ENCODE measurements at regions not wholly inside any gene's neighbourhood (a gene's known extent, or its start where the extent isn't known, plus 50 kb on each side); places are given as distances from the start of the nearest gene placed in this dataset.

GRCh38 chr4:125043486-125043885 is 271.3 kb upstream of the FAT4 start:
- H3K36me3 ChIP-seq (ENCODE audit: low read depth), result no peaks in the 10 kb centered on the region; the same call in 1 of the 2 replicates
- no peak for ATAC-seq (ENCODE audit: low read depth)
- no peak for DNase-seq (ENCODE audit: low spot score)
- no peak overlapping the region for H3K27ac ChIP-seq (ENCODE audit: poor library complexity, severe bottlenecking)
- peaks cover 16% of the 10 kb centered on the region for H3K4me1 ChIP-seq (ENCODE audit: insufficient read depth, poor library complexity, severe bottlenecking)
- no peak for TF ChIP-seq CTCF (IDR thresholded peaks at IDR 0.05; ENCODE audit: poor library complexity, severe bottlenecking)
- H3K9me3 ChIP-seq (ENCODE audit: severe bottlenecking), result no peaks in the 10 kb centered on the region
- H3K4me3 ChIP-seq (ENCODE audit: severe bottlenecking), result no peak overlapping the region
- no peaks in the 10 kb centered on the region for H3K27me3 ChIP-seq (ENCODE audit: insufficient read depth, poor library complexity, severe bottlenecking)

DNA sequence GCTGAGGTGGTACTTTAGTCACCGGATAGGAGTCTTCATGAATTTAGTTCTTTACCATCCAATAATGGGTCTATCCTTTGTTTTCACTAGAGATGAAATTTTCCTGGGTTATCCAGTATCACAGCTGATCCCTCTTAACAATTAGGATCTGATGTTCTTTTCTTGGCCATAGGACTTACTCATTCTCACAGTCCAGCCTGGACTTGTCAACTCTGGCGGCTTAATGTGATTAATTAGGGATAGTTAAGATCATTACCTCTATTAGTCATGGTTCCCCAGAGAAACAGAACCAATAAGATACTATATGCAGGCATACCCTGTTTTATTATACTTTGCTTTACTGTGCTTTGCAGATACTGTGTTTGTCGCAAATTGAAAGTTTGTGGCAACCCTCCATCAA is 272.7 kb upstream of the FAT4 start:
- Histone ChIP-seq H3K27me3 (ENCODE audit: insufficient read depth, poor library complexity, severe bottlenecking) (no peaks in the 10 kb centered on the region), H3K27ac (ENCODE audit: poor library complexity, severe bottlenecking) (peak overlapping the region; percentile 55), H3K9me3 (ENCODE audit: severe bottlenecking) (no peaks in the 10 kb centered on the region), H3K36me3 (ENCODE audit: low read depth) (no peaks in the 10 kb centered on the region; the same call in 1 of the 2 replicates), H3K4me3 (ENCODE audit: severe bottlenecking) (no peak overlapping the region), H3K4me1 (ENCODE audit: insufficient read depth, poor library complexity, severe bottlenecking) (peaks cover 16% of the 10 kb centered on the region)
- no peak for TF ChIP-seq CTCF (IDR thresholded peaks at IDR 0.05; ENCODE audit: poor library complexity, severe bottlenecking)
- no peak for DNase-seq (ENCODE audit: low spot score)
- peak; percentile 67 for ATAC-seq (ENCODE audit: low read depth)

DNA sequence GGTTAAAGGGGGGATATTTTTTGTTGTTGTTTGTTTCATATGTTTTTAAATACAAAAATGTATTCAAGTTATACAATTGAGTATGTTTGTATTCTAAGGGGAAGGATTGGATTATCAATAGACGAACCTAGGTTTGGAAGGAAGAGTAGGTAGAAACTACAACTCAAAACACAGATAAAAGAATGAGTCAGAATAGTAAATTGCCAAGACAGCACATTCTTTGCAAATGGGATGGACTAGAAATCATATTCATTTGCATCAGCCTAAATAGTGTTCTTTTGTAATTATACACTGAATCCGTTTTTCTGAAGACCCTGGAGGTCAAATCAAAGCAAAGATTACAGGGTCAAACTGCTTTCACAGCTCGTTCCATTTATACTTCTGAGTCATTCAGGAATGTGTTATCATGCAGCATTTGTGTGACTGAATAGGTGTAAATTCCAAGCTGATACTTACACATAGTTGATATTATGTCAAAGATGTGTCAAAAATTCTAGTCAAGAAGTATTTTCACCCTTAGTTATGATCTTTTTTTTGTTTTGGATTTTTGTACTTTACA is 273.3 kb upstream of the FAT4 start:
- Histone ChIP-seq H3K36me3 (ENCODE audit: low read depth) (no peaks in the 10 kb centered on the region; the same call in 1 of the 2 replicates), H3K27me3 (ENCODE audit: insufficient read depth, poor library complexity, severe bottlenecking) (no peaks in the 10 kb centered on the region), H3K27ac (ENCODE audit: poor library complexity, severe bottlenecking) (peak overlapping the region; percentile 55), H3K4me3 (ENCODE audit: severe bottlenecking) (no peak overlapping the region), H3K4me1 (ENCODE audit: insufficient read depth, poor library complexity, severe bottlenecking) (peaks cover 16% of the 10 kb centered on the region), H3K9me3 (ENCODE audit: severe bottlenecking) (no peaks in the 10 kb centered on the region)
- ATAC-seq (ENCODE audit: low read depth) (peak; percentile 60; the same call in 2 of the 3 replicates), DNase-seq (ENCODE audit: low spot score) (no peak)
- TF ChIP-seq CTCF (IDR thresholded peaks at IDR 0.05; ENCODE audit: poor library complexity, severe bottlenecking), result no peak

GRCh38 chr4:125039550-125039949 is 275.2 kb upstream of the FAT4 start:
- peaks cover 16% of the 10 kb centered on the region for H3K4me1 ChIP-seq (ENCODE audit: insufficient read depth, poor library complexity, severe bottlenecking)
- H3K36me3 ChIP-seq (ENCODE audit: low read depth), result no peaks in the 10 kb centered on the region
- DNase-seq (ENCODE audit: low spot score) (no peak), ATAC-seq (ENCODE audit: low read depth) (no peak)
- no peaks in the 10 kb centered on the region for H3K9me3 ChIP-seq (ENCODE audit: severe bottlenecking)
- no peak overlapping the region for H3K27ac ChIP-seq (ENCODE audit: poor library complexity, severe bottlenecking)
- H3K27me3 ChIP-seq (ENCODE audit: insufficient read depth, poor library complexity, severe bottlenecking), result no peaks in the 10 kb centered on the region
- no peak for TF ChIP-seq CTCF (IDR thresholded peaks at IDR 0.05; ENCODE audit: poor library complexity, severe bottlenecking)
- no peak overlapping the region for H3K4me3 ChIP-seq (ENCODE audit: severe bottlenecking)

DNA sequence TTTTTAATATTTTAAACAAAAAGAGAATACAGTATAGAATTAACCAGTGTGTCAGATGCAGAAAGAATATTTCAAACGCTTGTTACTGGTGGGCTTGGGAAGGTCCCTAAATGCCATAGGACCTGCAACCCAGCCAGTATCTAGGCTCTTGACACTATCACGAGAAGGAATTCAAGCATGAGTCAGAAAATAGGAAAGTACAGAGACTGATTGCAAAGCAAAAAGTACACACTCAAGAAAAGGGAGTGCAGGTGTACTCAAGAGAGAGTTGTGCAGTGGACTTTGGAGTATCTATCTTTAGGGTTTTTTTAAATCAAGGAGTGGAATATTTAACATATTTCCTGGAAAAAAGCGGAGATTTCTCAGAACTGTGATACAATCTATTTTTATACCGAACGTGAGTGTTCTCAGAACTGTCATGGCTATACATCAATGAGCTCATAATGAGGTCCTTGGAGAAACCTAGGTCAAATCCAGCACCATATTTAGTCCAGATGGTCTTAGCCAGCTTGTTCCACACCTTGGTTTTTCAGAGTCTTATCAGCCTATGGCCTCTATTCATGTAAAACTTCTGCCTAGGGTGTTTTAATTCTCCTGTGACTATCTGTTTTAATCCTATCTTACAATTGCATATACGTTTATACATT is 291.8 kb upstream of the FAT4 start:
- no peaks in the 10 kb centered on the region for H3K4me1 ChIP-seq (ENCODE audit: insufficient read depth, poor library complexity, severe bottlenecking)
- no peak for DNase-seq (ENCODE audit: low spot score)
- peaks cover 3% of the 10 kb centered on the region for H3K9me3 ChIP-seq (ENCODE audit: severe bottlenecking)
- ATAC-seq (ENCODE audit: low read depth), result no peak
- no peaks in the 10 kb centered on the region for H3K36me3 ChIP-seq (ENCODE audit: low read depth)
- no peak overlapping the region for H3K4me3 ChIP-seq (ENCODE audit: severe bottlenecking)
- no peaks in the 10 kb centered on the region for H3K27me3 ChIP-seq (ENCODE audit: insufficient read depth, poor library complexity, severe bottlenecking)
- no peak overlapping the region for H3K27ac ChIP-seq (ENCODE audit: poor library complexity, severe bottlenecking)
- no peak for TF ChIP-seq CTCF (IDR thresholded peaks at IDR 0.05; ENCODE audit: poor library complexity, severe bottlenecking)

All from RWPE2 (cell line).